IMR-90 (cell line): ENCODE measurements at regions not wholly inside any gene's neighbourhood (a gene's known extent, or its start where the extent isn't known, plus 50 kb on each side); places are given as distances from the start of the nearest gene placed in this dataset.

Experiments used
- ATAC-seq: fragments of 200-7000 bp; cut with Tn5 transposase; 2 replicates; pipeline ENCODE4 v1.9.1; 2020; ENCODE audit warnings: low read depth, mild to moderate bottlenecking, moderate library complexity
- BruUV-seq: library from RNA; stranded (reverse); fragments of 400-500 nt; replicated peaks from 2 replicates; lab custom pipeline; 2021; lab: Mats Ljungman, UMichigan
- CTCF ChIA-PET: fragments of 300-600 bp; formaldehyde crosslinking; extraction: SDS; loops from one replicate; lab custom pipeline; 2021; ENCODE audit warnings: antibody characterized with exemption; lab: Yijun Ruan, JAX
- POLR2A ChIA-PET: fragments of 300-600 bp; sonication (Branson Sonifier 250); formaldehyde crosslinking; loops from one replicate; lab custom pipeline; 2022; ENCODE audit warnings: antibody characterized with exemption; ENCODE audit not compliant: unreplicated experiment; lab: Charles Lee
- DNase-seq: peaks from one replicate; pipeline ENCODE4 v3.0.0; 2013
- H2AFZ ChIP-seq: replicated peaks from 2 replicates; pipeline ENCODE3; 2013; ENCODE audit warnings: low read length, mild to moderate bottlenecking; ENCODE audit not compliant: poor library complexity
- H2AK5ac ChIP-seq: 2 replicates; pipeline ENCODE4 v1.6.1; 2013; ENCODE audit warnings: low read depth, low read length, inconsistent platforms
- H2AK9ac ChIP-seq: replicated peaks from 2 replicates; pipeline ENCODE3; 2013; ENCODE audit warnings: mild to moderate bottlenecking, low read depth, low read length, moderate library complexity; ENCODE audit not compliant: poor library complexity
- H2BK120ac ChIP-seq: 2 replicates; pipeline ENCODE4 v1.6.1; 2013; ENCODE audit warnings: low read depth, low read length, inconsistent platforms
- H2BK15ac ChIP-seq: 3 replicates; pipeline ENCODE4 v1.6.1; 2013; ENCODE audit warnings: low read depth, low read length, inconsistent platforms
- H2BK20ac ChIP-seq: 2 replicates; pipeline ENCODE4 v1.6.1; 2013; ENCODE audit warnings: low read depth, mild to moderate bottlenecking, inconsistent platforms, low read length, moderate library complexity
- H2BK5ac ChIP-seq: 2 replicates; pipeline ENCODE4 v1.6.1; 2013; ENCODE audit warnings: mild to moderate bottlenecking, low read depth, low read length, inconsistent platforms; ENCODE audit not compliant: poor library complexity, severe bottlenecking
- H3K14ac ChIP-seq: replicated peaks from 2 replicates; pipeline ENCODE4 v1.6.1; 2013; ENCODE audit warnings: low read depth, low read length, inconsistent platforms
- H3K18ac ChIP-seq: 2 replicates; pipeline ENCODE4 v1.6.1; 2013; ENCODE audit warnings: low read depth, low read length, control low read depth
- H3K23ac ChIP-seq: 2 replicates; pipeline ENCODE4 v1.6.1; 2013; ENCODE audit warnings: low read depth, low read length, inconsistent platforms
- H3K27ac ChIP-seq: 2 replicates; pipeline ENCODE4 v1.5.1; 2013; ENCODE audit warnings: mild to moderate bottlenecking, control low read depth, low read length; ENCODE audit not compliant: insufficient read depth
- H3K27me3 ChIP-seq: 2 replicates; pipeline ENCODE4 v1.6.1; 2013; ENCODE audit warnings: low read length; ENCODE audit not compliant: control insufficient read depth, insufficient read depth
- H3K36me3 ChIP-seq: 2 replicates; pipeline ENCODE4 v1.6.1; 2013; ENCODE audit warnings: low read length, mixed read lengths; ENCODE audit not compliant: control insufficient read depth, insufficient read depth
- H3K4ac ChIP-seq: 2 replicates; pipeline ENCODE4 v1.6.1; 2013; ENCODE audit warnings: low read depth, low read length, inconsistent platforms
- H3K4me1 ChIP-seq: 2 replicates; pipeline ENCODE4 v1.6.1; 2013; ENCODE audit warnings: low read length, mixed read lengths; ENCODE audit not compliant: control insufficient read depth, insufficient read depth
- H3K4me2 ChIP-seq: 2 replicates; pipeline ENCODE4 v1.6.1; 2013; ENCODE audit warnings: low read depth, mild to moderate bottlenecking, control low read depth, low read length, moderate library complexity
- H3K4me3 ChIP-seq: 2 replicates; pipeline ENCODE4 v1.5.1; 2013; ENCODE audit warnings: low read depth, mild to moderate bottlenecking, control low read depth, low read length, moderate library complexity; ENCODE audit not compliant: insufficient read depth
- H3K56ac ChIP-seq: 2 replicates; pipeline ENCODE4 v1.6.1; 2013; ENCODE audit warnings: low read length, inconsistent platforms; ENCODE audit not compliant: insufficient read depth; ENCODE audit errors: extremely low read depth
- H3K79me1 ChIP-seq, 2 experiments: 2 replicates each; pipeline ENCODE4 v1.6.1; 2013; ENCODE audit warnings: low read length in 2 of 2, inconsistent platforms in 1 of 2, low read depth in 1 of 2
- H3K9ac ChIP-seq: 2 replicates; pipeline ENCODE4 v1.6.1; 2013; ENCODE audit warnings: low read depth, low read length, control low read depth
- H3K9me1 ChIP-seq: 2 replicates; pipeline ENCODE4 v1.6.1; 2013; ENCODE audit warnings: low read length, inconsistent platforms; ENCODE audit not compliant: insufficient read depth
- H3K9me3 ChIP-seq: 2 replicates; pipeline ENCODE4 v1.6.1; 2013; ENCODE audit warnings: low read length; ENCODE audit not compliant: control insufficient read depth, insufficient read depth
- H4K20me1 ChIP-seq: 2 replicates; pipeline ENCODE4 v1.6.1; 2013; ENCODE audit warnings: low read length, inconsistent platforms; ENCODE audit not compliant: insufficient read depth
- H4K5ac ChIP-seq: 2 replicates; pipeline ENCODE4 v1.6.1; 2013; ENCODE audit warnings: mild to moderate bottlenecking, low read depth, low read length, control low read depth
- H4K8ac ChIP-seq, 2 experiments: 2 replicates each; pipeline ENCODE4 v1.6.1; 2013; ENCODE audit warnings: low read depth in 2 of 2, low read length in 2 of 2, control low read depth in 1 of 2, inconsistent platforms in 1 of 2
- H4K91ac ChIP-seq: 2 replicates; pipeline ENCODE4 v1.6.1; 2013; ENCODE audit warnings: low read depth, low read length, inconsistent platforms; ENCODE audit not compliant: insufficient read depth
- MAFK ChIP-seq: IDR thresholded peaks from 2 replicates; pipeline ENCODE4 v1.6.1; 2012; ENCODE audit warnings: low read depth, low read length, improper control_type of control experiment
- MXI1 ChIP-seq: IDR thresholded peaks from 2 replicates; pipeline ENCODE4 v1.6.1; 2012; ENCODE audit warnings: low read depth, mild to moderate bottlenecking, low read length, moderate library complexity, borderline replicate concordance
- WGBS, 2 experiments: methylation state at CpG; one replicate each; pipeline versions ENCODE4 v1.1.5 to v1.1.7; 2013; ENCODE audit warnings: missing lambda C conversion rate in 2 of 2; ENCODE audit not compliant: insufficient read length in 1 of 2; ENCODE audit errors: extremely low coverage in 2 of 2; 5-methylcytosine and 5-hydroxymethylcytosine counted together
- dilution Hi-C: fragments of 300-500 bp; cut with HindIII; formaldehyde crosslinking; loops from one replicate; pipeline ENCODE4 v1.14.3; 2018; ENCODE audit warnings: low sequenced_read_pairs; ENCODE audit not compliant: unreplicated experiment
- in situ Hi-C: fragments of 300-500 bp; cut with MboI; formaldehyde crosslinking; loops from 3 replicates; pipeline ENCODE4 v1.14.3; 2019; ENCODE audit warnings: low sequenced_read_pairs, inconsistent platforms, mixed read lengths
- intact Hi-C: fragments of 100-400 bp; cut with micrococcal nuclease; formaldehyde crosslinking; loops from 2 replicates; pipeline ENCODE4 v1.10.0; 2022

- no TSS peak for BruUV-seq
- no peaks in the 10 kb centered on the region for H3K9me3 ChIP-seq
- no peak for DNase-seq
- H3K9ac ChIP-seq = no peak overlapping the region
- no peak overlapping the region for H3K23ac ChIP-seq
- H3K18ac ChIP-seq = no peak overlapping the region
- no peaks in the 10 kb centered on the region for H3K4me1 ChIP-seq
- H4K91ac ChIP-seq = no peak overlapping the region
- no peak overlapping the region for H2AK9ac ChIP-seq
- in situ Hi-C loops (no loop called here), dilution Hi-C loops (no loop called here), intact Hi-C loops (no loop called here)
- no peak overlapping the region for H3K56ac ChIP-seq
- no peaks in the 10 kb centered on the region for H3K36me3 ChIP-seq
- no peak overlapping the region for H4K8ac ChIP-seq
- ATAC-seq = no peak
- no peak overlapping the region for H3K4me3 ChIP-seq
- POLR2A ChIA-PET = no interaction called here
- no peaks in the 10 kb centered on the region for H3K79me1 ChIP-seq
- H3K4ac ChIP-seq = no peak overlapping the region
- no peaks in the 10 kb centered on the region for H3K27me3 ChIP-seq
- TF ChIP-seq MAFK = no peak
- TF ChIP-seq MXI1 = no peak
- H3K27ac ChIP-seq = no peak overlapping the region
- CTCF ChIA-PET = no interaction called here
- no peak overlapping the region for H2BK120ac ChIP-seq
- no peak overlapping the region for H3K4me2 ChIP-seq
- H2BK5ac ChIP-seq = no peak overlapping the region
- no peak overlapping the region for H2BK15ac ChIP-seq
- H2BK20ac ChIP-seq = no peak overlapping the region
- no peaks in the 10 kb centered on the region for H3K9me1 ChIP-seq
- no peak overlapping the region for H2AFZ ChIP-seq
- H4K5ac ChIP-seq = no peak overlapping the region
- H3K14ac ChIP-seq = no peak overlapping the region
- WGBS, 2 experiments = 90% methylated on average over 2 of the region's 5 CpGs; no CpG with 5 or more reads in 1 of the 2 experiments
- no peaks in the 10 kb centered on the region for H4K20me1 ChIP-seq
- H2AK5ac ChIP-seq = no peak overlapping the region
Observed at GRCh38 chr4:163622379-163623035, 128.0 kb downstream of the TMA16 start.
